Prostate gland (tissue), 2 donors: ENCODE measurements at regions not wholly inside any gene's neighbourhood (a gene's known extent, or its start where the extent isn't known, plus 50 kb on each side); places are given as distances from the start of the nearest gene placed in this dataset.

Experiments used
- CTCF ChIP-seq, 4 experiments: fragments of 200-600 bp in 2 of 4; fragments of 450-650 bp in 2 of 4; sonication (generic) in 2 of 4; IDR thresholded peaks; 1 replicate in 3 of 4; 2 replicates in 1 of 4; pipeline ENCODE4 v1.5.1; 2016 to 2019; ENCODE audit warnings: antibody characterized with exemption in 4 of 4, mild to moderate bottlenecking in 2 of 4, moderate library complexity in 2 of 4
- POLR2A ChIP-seq: fragments of 450-650 bp; IDR thresholded peaks from one replicate; pipeline ENCODE4 v1.6.1; 2016; ENCODE audit warnings: antibody characterized with exemption, mild to moderate bottlenecking
- POLR2AphosphoS5 ChIP-seq: sonication (generic); formaldehyde crosslinking; IDR thresholded peaks from one replicate; pipeline ENCODE4 v1.6.1; 2017; ENCODE audit warnings: antibody characterized with exemption

- TF ChIP-seq CTCF (IDR thresholded peaks at IDR 0.05) (no peak), POLR2A (no peak), POLR2AphosphoS5 (no peak)
Measured at GRCh38 chr5:115461506-115462290, 82.9 kb downstream of the FEM1C start.
